Adrenal gland (tissue), 5 donors: ENCODE measurements at regions not wholly inside any gene's neighbourhood (a gene's known extent, or its start where the extent isn't known, plus 50 kb on each side); places are given as distances from the start of the nearest gene placed in this dataset.

Experiments used
- CTCF ChIP-seq, 6 experiments: fragments of 450-650 bp in 4 of 6; fragments of 200-600 bp in 2 of 6; sonication (generic) in 1 of 6; IDR thresholded peaks; 1 replicate in 5 of 6; 2 replicates in 1 of 6; pipeline versions ENCODE4 v1.5.1 to v1.8.0; 2016 to 2021; ENCODE audit warnings: antibody characterized with exemption in 6 of 6, mild to moderate bottlenecking in 2 of 6, moderate library complexity in 1 of 6
- POLR2A ChIP-seq, 2 donors: fragments of 450-650 bp; IDR thresholded peaks; one replicate each; pipeline ENCODE4 v1.6.1; 2017; ENCODE audit warnings: antibody characterized with exemption in 2 of 2, mild to moderate bottlenecking in 2 of 2, moderate library complexity in 1 of 2
- donor health status: DM: no; HTN: no; CAD: no.

- TF ChIP-seq CTCF (IDR thresholded peaks at IDR 0.05): no peak
- no peak for TF ChIP-seq POLR2A (IDR thresholded peaks at IDR 0.05)
These were observed 153.4 kb upstream of the SMAD3 start for GRCh38 chr15:66912001-66912400.
